HG02798 (cell line): ENCODE measurements at regions not wholly inside any gene's neighbourhood (a gene's known extent, or its start where the extent isn't known, plus 50 kb on each side); places are given as distances from the start of the nearest gene placed in this dataset.
"Not testable (repeated sequence)": the region's sequence is repeated elsewhere in the genome, so short reads cannot be mapped to it uniquely, and the experiment has no call there.

ENCODE experiments used
- ATAC-seq: cut with Tn5 transposase; IDR thresholded peaks from one replicate; pipeline ENCODE4 v1.9.1; 2021; ENCODE audit warnings: mild to moderate bottlenecking; ENCODE audit not compliant: unreplicated experiment, poor library complexity

GRCh38 chr3:22713936-22714335, 489.2 kb upstream of the UBE2E2 start:
- ATAC-seq = no peak

- ATAC-seq = no peak
These were observed 488.4 kb upstream of the UBE2E2 start for GRCh38 chr3:22714749-22715148.

DNA sequence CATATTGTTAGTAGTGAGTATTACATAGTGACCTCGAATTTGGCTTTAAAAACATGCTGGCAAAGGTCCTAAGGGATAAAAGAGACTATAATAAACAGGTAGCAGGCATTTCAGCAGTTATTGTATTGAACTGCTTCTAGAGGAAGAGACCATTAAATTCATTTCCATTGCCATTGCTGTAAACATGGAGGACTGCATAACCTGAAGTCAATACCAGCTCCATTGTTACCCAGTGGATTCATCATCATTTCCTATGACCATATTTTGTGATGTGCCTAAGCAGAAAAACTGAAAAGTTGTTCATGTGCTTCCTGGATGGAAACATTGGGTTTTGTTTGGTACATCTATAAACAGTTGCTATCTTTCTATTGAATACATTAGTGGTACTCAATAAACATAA, 482.5 kb upstream of the UBE2E2 start:
- no peak for ATAC-seq

DNA sequence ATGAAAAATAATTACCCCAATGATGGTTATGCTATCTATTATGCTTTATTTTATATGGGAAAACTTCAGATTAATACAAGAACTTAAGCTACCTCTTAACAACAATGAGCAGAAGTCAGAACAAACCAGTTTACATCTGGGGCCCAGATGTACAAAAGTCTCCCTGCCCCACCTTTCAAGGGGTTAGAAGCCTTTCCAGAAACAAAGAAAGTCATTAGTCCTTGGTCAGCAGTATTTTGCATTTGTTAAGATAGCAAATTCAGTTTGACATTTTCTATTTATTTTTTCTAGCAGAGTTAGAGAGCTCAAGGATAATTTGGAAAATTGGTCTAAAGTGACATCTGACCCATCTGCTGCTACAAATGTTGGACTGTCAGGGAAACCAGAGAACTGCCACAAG, 478.7 kb upstream of the UBE2E2 start:
- ATAC-seq = no peak

- no peak for ATAC-seq
These were observed 474.7 kb upstream of the UBE2E2 start for GRCh38 chr3:22728406-22728805.

- ATAC-seq = no peak
These were observed 473.9 kb upstream of the UBE2E2 start for GRCh38 chr3:22729212-22729611.

- no peak for ATAC-seq
These were observed 473.1 kb upstream of the UBE2E2 start for GRCh38 chr3:22729981-22730380.

- no peak for ATAC-seq
These were observed 472.4 kb upstream of the UBE2E2 start for GRCh38 chr3:22730701-22731100.

GRCh38 chr3:22731901-22732300, 471.2 kb upstream of the UBE2E2 start:
- ATAC-seq = no peak

DNA sequence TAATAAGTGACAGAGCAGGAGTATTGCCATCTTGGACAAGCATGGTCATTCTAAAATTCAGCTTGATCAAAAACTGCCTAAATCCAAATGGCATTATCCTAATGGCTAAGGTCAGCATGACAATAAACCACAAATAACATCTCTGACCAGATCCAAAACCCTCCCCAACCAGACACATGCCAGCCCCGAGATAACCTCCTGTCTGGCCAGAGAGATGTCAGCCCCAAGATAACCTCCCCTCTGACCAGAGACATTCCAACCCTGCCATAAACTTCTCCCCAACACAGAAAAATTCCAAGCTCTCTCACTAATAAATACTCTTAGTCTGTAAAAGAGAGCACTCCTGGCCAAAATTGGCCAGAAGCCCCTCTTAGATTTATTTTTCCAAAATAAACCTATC, 470.5 kb upstream of the UBE2E2 start:
- no peak for ATAC-seq

DNA sequence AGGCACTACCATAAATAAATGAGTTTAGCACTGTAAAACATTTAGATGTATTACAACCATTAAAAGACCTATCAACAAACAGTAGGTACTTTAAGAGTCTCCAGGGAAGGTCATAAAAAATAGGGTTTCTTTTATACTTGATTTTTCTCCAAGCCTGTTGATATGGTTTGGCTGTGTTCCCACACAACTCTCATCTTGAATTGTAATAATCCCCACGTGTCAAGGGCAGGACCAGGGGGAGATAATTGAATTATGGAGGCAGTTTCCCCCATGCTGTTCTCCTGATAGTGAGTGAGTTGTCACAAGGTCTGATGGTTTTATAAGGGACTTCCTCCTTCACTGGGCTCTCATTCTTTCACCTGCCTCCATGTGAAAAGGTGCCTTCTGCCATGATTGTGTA, 468.9 kb upstream of the UBE2E2 start:
- no peak for ATAC-seq

- no peak for ATAC-seq
These were observed 468.4 kb upstream of the UBE2E2 start for GRCh38 chr3:22734756-22735155.

DNA sequence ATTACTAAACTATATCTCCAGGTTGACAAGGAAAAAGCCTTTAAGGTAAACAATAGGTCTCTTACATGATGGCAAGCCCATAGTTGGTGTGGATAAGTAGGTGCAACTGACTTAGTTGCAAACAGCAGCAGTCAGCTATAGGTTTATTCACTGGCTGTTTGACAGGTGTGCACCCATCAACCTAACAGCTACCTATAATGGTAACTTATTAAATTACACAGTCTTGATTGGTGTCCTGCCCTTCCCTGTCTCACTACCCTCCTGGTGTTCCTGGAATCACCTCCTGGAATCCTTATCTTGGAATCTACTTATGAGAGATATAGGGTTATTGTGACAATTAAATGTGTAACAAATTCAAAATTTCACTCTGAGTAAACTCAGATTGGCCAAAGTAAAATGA, 467.8 kb upstream of the UBE2E2 start:
- ATAC-seq = no peak

DNA sequence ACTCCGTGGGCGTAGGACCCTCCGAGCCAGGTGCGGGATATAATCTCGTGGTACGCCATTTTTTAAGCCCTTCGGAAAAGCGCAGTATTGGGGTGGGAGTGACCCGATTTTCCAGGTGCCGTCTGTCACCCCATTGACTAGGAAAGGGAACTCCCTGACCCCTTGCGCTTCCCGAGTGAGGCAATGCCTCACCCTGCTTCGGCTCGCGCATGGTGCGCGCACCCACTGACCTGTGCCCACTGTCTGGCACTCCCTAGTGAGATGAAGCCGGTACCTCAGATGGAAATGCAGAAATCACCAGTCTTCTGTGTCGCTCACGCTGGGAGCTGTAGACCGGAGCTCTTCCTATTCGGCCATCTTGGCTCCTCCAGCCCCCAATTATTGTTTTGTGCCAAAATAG, 459.7 kb upstream of the UBE2E2 start:
- ATAC-seq = not testable (repeated sequence)

GRCh38 chr3:22745321-22745720, 457.8 kb upstream of the UBE2E2 start:
- no peak for ATAC-seq

GRCh38 chr3:22746221-22746620, 456.9 kb upstream of the UBE2E2 start:
- no peak for ATAC-seq

GRCh38 chr3:22748453-22749045, 454.6 kb upstream of the UBE2E2 start:
- no peak for ATAC-seq

DNA sequence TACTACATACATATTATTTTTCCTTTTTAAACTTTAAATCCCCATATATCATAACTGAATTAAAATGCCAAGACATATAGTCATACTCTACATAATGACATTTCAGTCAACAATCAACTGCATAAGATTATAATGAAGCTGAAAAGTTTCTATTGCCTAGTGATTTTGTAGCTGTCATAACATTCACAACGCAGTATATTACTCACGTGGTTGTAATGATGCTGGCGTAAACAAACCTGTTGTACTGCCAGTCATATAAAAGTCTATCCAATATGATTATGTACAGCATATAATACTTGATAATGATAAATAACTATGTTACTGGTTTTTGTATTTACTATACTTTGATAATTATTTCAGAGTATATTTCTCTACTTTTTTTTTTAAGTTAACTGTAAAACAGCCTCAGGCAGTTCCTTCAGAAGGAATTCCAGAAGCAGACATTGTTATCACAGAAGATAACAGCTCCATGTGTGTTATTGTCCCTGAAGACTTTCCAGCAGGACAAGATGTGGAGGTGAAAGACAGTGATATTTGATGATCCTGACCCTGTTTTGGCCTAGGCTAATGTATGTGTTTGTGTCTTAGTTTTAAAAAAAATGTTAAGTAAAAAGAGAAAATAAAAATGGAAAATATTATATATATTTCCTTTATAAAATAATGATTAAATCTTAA, 443.4 kb upstream of the UBE2E2 start:
- ATAC-seq = no peak

DNA sequence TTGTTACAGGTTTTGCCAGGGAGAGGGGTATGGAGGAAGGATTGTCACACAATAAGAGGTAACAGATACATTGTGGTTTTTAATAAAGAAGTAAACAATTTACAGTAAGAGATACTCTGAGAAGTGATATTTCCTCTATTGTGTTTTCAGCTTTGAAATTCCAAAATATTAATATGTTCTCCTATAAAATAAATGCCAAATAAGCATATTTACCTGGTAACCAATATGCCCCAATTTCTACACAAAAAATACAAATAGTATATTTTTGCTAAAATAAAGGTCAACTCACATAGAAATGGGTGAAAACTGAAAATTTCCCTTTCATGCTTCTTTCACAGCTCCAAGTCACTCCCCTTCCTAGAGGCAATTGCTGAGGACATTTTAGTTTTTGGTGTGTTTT, 437.4 kb upstream of the UBE2E2 start:
- no peak for ATAC-seq

- ATAC-seq = no peak
These were observed 425.3 kb upstream of the UBE2E2 start for GRCh38 chr3:22777834-22778233.

DNA sequence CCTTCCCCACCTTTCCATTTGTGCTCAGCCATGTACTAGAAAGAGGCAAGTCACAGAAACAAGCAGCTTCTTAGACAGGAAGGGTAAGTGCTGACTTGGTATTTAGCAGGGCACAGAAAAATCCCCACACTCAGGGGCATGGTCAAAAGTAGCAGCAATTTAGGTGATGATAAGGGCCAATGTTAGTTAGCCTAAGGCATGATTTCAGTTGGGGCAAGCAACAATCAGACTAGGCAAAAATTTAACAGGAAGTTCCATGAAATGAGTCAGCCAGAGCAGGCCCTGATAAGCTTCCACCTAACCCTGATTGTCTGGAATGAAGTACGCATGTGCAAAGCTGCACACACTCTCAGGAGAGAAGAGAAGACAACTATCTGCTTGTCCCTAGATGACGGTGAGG, 423.4 kb upstream of the UBE2E2 start:
- no peak for ATAC-seq

- ATAC-seq = no peak
These were observed 410.6 kb upstream of the UBE2E2 start for GRCh38 chr3:22792533-22792932.
